Lower leg skin (tissue), 3 donors: ENCODE measurements at regions not wholly inside any gene's neighbourhood (a gene's known extent, or its start where the extent isn't known, plus 50 kb on each side); places are given as distances from the start of the nearest gene placed in this dataset.
"Not testable (repeated sequence)": the region's sequence is repeated elsewhere in the genome, so short reads cannot be mapped to it uniquely, and the experiment has no call there.

Experiments
- CTCF ChIP-seq, 3 donors: fragments of 450-650 bp; IDR thresholded peaks; one replicate each; pipeline ENCODE4 v1.5.1; 2016; ENCODE audit warnings: antibody characterized with exemption in 3 of 3, mild to moderate bottlenecking in 3 of 3, moderate library complexity in 2 of 3
- POLR2A ChIP-seq, 2 donors: fragments of 450-650 bp; IDR thresholded peaks; one replicate each; pipeline ENCODE4 v1.6.1; 2016 to 2017; ENCODE audit warnings: antibody characterized with exemption in 2 of 2, mild to moderate bottlenecking in 1 of 2, moderate library complexity in 1 of 2

- TF ChIP-seq POLR2A, CTCF (IDR thresholded peaks at IDR 0.05): not testable (repeated sequence)
Measured at GRCh38 chr22:26840770-26841169, 183.4 kb downstream of the MIAT start.
